ENCODE measurements at regions not wholly inside any gene's neighbourhood (a gene's known extent, or its start where the extent isn't known, plus 50 kb on each side); places are given as distances from the start of the nearest gene placed in this dataset.
"Not testable (repeated sequence)": the region's sequence is repeated elsewhere in the genome, so short reads cannot be mapped to it uniquely, and the experiment has no call there.

- no peak for TF ChIP-seq CTCF (IDR thresholded peaks at IDR 0.05; ENCODE audit: insufficient read depth, low read length, poor library complexity, severe bottlenecking)
- no peak for DNase-seq (ENCODE audit: low read depth)
- Histone ChIP-seq H3K27me3 (ENCODE audit: control insufficient read depth, insufficient read depth, low read length) (no peaks in the 10 kb centered on the region), H3K36me3 (ENCODE audit: control insufficient read depth, insufficient read depth, low read length) (no peaks in the 10 kb centered on the region), H3K4me3 (ENCODE audit: low read depth, low read length) (no peak overlapping the region)
Measured at GRCh38 chr10:93226619-93227018, 152.9 kb downstream of the CYP26A1 start.

GRCh38 chr10:93230596-93230995, 156.9 kb downstream of the CYP26A1 start:
- H3K27me3 ChIP-seq (ENCODE audit: control insufficient read depth, insufficient read depth, low read length); H3K4me3 ChIP-seq (ENCODE audit: low read depth, low read length); H3K36me3 ChIP-seq (ENCODE audit: control insufficient read depth, insufficient read depth, low read length); DNase-seq (ENCODE audit: low read depth): not testable (repeated sequence)

GRCh38 chr10:93232159-93232558, 158.5 kb downstream of the CYP26A1 start:
- H3K27me3 ChIP-seq (ENCODE audit: control insufficient read depth, insufficient read depth, low read length); H3K36me3 ChIP-seq (ENCODE audit: control insufficient read depth, insufficient read depth, low read length); DNase-seq (ENCODE audit: low read depth); H3K4me3 ChIP-seq (ENCODE audit: low read depth, low read length): not testable (repeated sequence)

- not testable (repeated sequence) for H3K4me3 ChIP-seq (ENCODE audit: low read depth, low read length); DNase-seq (ENCODE audit: low read depth); H3K27me3 ChIP-seq (ENCODE audit: control insufficient read depth, insufficient read depth, low read length); H3K36me3 ChIP-seq (ENCODE audit: control insufficient read depth, insufficient read depth, low read length)
Measured at GRCh38 chr10:93234940-93235339, 161.2 kb downstream of the CYP26A1 start.

- no peak for DNase-seq (ENCODE audit: low read depth)
- TF ChIP-seq CTCF (IDR thresholded peaks at IDR 0.05; ENCODE audit: insufficient read depth, low read length, poor library complexity, severe bottlenecking), result no peak
- H3K4me3 ChIP-seq (ENCODE audit: low read depth, low read length), result no peak overlapping the region
- H3K27me3 ChIP-seq (ENCODE audit: control insufficient read depth, insufficient read depth, low read length), result no peaks in the 10 kb centered on the region
- no peaks in the 10 kb centered on the region for H3K36me3 ChIP-seq (ENCODE audit: control insufficient read depth, insufficient read depth, low read length)
Measured at GRCh38 chr10:93235686-93236085, 162.0 kb downstream of the CYP26A1 start.

GRCh38 chr10:93236393-93237040, 162.8 kb downstream of the CYP26A1 start:
- Histone ChIP-seq H3K36me3 (ENCODE audit: control insufficient read depth, insufficient read depth, low read length) (no peaks in the 10 kb centered on the region), H3K4me3 (ENCODE audit: low read depth, low read length) (no peak overlapping the region), H3K27me3 (ENCODE audit: control insufficient read depth, insufficient read depth, low read length) (no peaks in the 10 kb centered on the region)
- no peak for TF ChIP-seq CTCF (IDR thresholded peaks at IDR 0.05; ENCODE audit: insufficient read depth, low read length, poor library complexity, severe bottlenecking)
- DNase-seq (ENCODE audit: low read depth), result no peak

- no peak for DNase-seq (ENCODE audit: low read depth)
- no peaks in the 10 kb centered on the region for H3K27me3 ChIP-seq (ENCODE audit: control insufficient read depth, insufficient read depth, low read length)
- H3K36me3 ChIP-seq (ENCODE audit: control insufficient read depth, insufficient read depth, low read length), result no peaks in the 10 kb centered on the region
- TF ChIP-seq CTCF (IDR thresholded peaks at IDR 0.05; ENCODE audit: insufficient read depth, low read length, poor library complexity, severe bottlenecking), result no peak
- no peak overlapping the region for H3K4me3 ChIP-seq (ENCODE audit: low read depth, low read length)
Measured at GRCh38 chr10:93245147-93245546, 171.5 kb downstream of the CYP26A1 start.

Data from kidney epithelial cell (primary cell).